H1 (cell line): ENCODE measurements at regions not wholly inside any gene's neighbourhood (a gene's known extent, or its start where the extent isn't known, plus 50 kb on each side); places are given as distances from the start of the nearest gene placed in this dataset.

Experiments used
- ASH2L ChIP-seq: fragments of 200-600, 300-600 bp; sonication (generic); IDR thresholded peaks from one replicate; pipeline ENCODE4 v1.7.1; 2017; ENCODE audit warnings: low read length
- TF ChIP-seq, protein P1 (sequence below): fragments of 300-600 bp; sonication (generic); IDR thresholded peaks from 2 replicates; pipeline ENCODE4 v1.7.1; 2012; ENCODE audit warnings: low read length, moderate library complexity, mild to moderate bottlenecking, inconsistent platforms; ENCODE audit not compliant: insufficient replicate concordance

DNA sequence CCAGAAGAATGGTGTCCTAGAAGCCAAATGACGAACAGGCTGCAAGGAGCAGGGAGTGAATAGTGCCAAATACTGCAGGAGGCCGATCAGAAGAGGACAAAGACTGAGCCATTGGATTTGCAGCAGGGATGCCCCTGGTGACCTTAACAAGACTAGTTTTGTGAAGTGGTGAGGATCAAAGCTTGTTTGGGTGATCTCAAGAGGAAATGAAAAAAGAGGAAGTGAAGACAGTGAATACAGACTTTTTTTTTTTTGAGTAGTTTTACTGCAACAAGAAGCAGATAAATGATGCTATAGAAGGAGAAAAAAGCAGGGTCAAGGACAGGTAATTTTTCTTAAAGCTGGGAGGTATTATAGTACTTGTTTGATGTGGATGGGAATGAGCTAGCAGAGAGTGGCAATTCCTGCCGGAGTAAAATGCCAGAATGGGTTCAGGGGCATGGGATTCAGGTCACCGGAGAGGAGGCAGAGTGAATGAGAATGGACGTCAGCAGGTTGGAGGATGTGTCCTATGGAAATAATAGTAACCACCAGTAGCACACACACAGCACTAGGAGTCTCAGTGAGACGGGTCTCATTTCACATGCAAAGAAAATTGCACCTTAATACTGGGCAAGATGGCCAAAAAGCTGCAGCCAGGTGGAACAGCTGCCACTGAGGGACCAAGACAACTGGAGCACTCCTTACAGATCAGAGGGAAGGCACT, 345.8 kb upstream of the CCDC196 start (continued):
- TF ChIP-seq, protein P1, sequence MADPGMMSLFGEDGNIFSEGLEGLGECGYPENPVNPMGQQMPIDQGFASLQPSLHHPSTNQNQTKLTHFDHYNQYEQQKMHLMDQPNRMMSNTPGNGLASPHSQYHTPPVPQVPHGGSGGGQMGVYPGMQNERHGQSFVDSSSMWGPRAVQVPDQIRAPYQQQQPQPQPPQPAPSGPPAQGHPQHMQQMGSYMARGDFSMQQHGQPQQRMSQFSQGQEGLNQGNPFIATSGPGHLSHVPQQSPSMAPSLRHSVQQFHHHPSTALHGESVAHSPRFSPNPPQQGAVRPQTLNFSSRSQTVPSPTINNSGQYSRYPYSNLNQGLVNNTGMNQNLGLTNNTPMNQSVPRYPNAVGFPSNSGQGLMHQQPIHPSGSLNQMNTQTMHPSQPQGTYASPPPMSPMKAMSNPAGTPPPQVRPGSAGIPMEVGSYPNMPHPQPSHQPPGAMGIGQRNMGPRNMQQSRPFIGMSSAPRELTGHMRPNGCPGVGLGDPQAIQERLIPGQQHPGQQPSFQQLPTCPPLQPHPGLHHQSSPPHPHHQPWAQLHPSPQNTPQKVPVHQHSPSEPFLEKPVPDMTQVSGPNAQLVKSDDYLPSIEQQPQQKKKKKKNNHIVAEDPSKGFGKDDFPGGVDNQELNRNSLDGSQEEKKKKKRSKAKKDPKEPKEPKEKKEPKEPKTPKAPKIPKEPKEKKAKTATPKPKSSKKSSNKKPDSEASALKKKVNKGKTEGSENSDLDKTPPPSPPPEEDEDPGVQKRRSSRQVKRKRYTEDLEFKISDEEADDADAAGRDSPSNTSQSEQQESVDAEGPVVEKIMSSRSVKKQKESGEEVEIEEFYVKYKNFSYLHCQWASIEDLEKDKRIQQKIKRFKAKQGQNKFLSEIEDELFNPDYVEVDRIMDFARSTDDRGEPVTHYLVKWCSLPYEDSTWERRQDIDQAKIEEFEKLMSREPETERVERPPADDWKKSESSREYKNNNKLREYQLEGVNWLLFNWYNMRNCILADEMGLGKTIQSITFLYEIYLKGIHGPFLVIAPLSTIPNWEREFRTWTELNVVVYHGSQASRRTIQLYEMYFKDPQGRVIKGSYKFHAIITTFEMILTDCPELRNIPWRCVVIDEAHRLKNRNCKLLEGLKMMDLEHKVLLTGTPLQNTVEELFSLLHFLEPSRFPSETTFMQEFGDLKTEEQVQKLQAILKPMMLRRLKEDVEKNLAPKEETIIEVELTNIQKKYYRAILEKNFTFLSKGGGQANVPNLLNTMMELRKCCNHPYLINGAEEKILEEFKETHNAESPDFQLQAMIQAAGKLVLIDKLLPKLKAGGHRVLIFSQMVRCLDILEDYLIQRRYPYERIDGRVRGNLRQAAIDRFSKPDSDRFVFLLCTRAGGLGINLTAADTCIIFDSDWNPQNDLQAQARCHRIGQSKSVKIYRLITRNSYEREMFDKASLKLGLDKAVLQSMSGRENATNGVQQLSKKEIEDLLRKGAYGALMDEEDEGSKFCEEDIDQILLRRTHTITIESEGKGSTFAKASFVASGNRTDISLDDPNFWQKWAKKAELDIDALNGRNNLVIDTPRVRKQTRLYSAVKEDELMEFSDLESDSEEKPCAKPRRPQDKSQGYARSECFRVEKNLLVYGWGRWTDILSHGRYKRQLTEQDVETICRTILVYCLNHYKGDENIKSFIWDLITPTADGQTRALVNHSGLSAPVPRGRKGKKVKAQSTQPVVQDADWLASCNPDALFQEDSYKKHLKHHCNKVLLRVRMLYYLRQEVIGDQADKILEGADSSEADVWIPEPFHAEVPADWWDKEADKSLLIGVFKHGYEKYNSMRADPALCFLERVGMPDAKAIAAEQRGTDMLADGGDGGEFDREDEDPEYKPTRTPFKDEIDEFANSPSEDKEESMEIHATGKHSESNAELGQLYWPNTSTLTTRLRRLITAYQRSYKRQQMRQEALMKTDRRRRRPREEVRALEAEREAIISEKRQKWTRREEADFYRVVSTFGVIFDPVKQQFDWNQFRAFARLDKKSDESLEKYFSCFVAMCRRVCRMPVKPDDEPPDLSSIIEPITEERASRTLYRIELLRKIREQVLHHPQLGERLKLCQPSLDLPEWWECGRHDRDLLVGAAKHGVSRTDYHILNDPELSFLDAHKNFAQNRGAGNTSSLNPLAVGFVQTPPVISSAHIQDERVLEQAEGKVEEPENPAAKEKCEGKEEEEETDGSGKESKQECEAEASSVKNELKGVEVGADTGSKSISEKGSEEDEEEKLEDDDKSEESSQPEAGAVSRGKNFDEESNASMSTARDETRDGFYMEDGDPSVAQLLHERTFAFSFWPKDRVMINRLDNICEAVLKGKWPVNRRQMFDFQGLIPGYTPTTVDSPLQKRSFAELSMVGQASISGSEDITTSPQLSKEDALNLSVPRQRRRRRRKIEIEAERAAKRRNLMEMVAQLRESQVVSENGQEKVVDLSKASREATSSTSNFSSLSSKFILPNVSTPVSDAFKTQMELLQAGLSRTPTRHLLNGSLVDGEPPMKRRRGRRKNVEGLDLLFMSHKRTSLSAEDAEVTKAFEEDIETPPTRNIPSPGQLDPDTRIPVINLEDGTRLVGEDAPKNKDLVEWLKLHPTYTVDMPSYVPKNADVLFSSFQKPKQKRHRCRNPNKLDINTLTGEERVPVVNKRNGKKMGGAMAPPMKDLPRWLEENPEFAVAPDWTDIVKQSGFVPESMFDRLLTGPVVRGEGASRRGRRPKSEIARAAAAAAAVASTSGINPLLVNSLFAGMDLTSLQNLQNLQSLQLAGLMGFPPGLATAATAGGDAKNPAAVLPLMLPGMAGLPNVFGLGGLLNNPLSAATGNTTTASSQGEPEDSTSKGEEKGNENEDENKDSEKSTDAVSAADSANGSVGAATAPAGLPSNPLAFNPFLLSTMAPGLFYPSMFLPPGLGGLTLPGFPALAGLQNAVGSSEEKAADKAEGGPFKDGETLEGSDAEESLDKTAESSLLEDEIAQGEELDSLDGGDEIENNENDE, result no peak
- TF ChIP-seq ASH2L, result no peak
